ENCODE measurements at regions not wholly inside any gene's neighbourhood (a gene's known extent, or its start where the extent isn't known, plus 50 kb on each side); places are given as distances from the start of the nearest gene placed in this dataset.

GRCh38 chr2:196452758-196453157 lies 186.8 kb upstream of the CCDC150 start:
- DNase-seq (ENCODE audit: low read depth), result no peak
- H3K4me3 ChIP-seq (ENCODE audit: low read depth, low read length), result no peak overlapping the region

GRCh38 chr2:196453613-196454047 lies 185.9 kb upstream of the CCDC150 start:
- peak; percentile 16 for DNase-seq (ENCODE audit: low read depth)
- H3K4me3 ChIP-seq (ENCODE audit: low read depth, low read length), result no peak overlapping the region

- no peak overlapping the region for H3K4me3 ChIP-seq (ENCODE audit: low read depth, low read length)
- no peak for DNase-seq (ENCODE audit: low read depth)
Measured at GRCh38 chr2:196454492-196454891, 185.0 kb upstream of the CCDC150 start.

GRCh38 chr2:196459539-196459938 lies 180.0 kb upstream of the CCDC150 start:
- DNase-seq (ENCODE audit: low read depth), result no peak
- H3K4me3 ChIP-seq (ENCODE audit: low read depth, low read length), result no peak overlapping the region

- no peak for DNase-seq (ENCODE audit: low read depth)
- H3K4me3 ChIP-seq (ENCODE audit: low read depth, low read length), result no peak overlapping the region
Measured at GRCh38 chr2:196463706-196464105, 175.8 kb upstream of the CCDC150 start.

- no peak for DNase-seq (ENCODE audit: low read depth)
- no peak overlapping the region for H3K4me3 ChIP-seq (ENCODE audit: low read depth, low read length)
Measured at GRCh38 chr2:196464311-196464710, 175.2 kb upstream of the CCDC150 start.

- no peak overlapping the region for H3K4me3 ChIP-seq (ENCODE audit: low read depth, low read length)
- DNase-seq (ENCODE audit: low read depth), result no peak
Measured at GRCh38 chr2:196466581-196466980, 172.9 kb upstream of the CCDC150 start.

GRCh38 chr2:196468394-196468793 lies 171.1 kb upstream of the CCDC150 start:
- no peak overlapping the region for H3K4me3 ChIP-seq (ENCODE audit: low read depth, low read length)
- DNase-seq (ENCODE audit: low read depth), result no peak

- no peak overlapping the region for H3K4me3 ChIP-seq (ENCODE audit: low read depth, low read length)
- DNase-seq (ENCODE audit: low read depth), result no peak
Measured at GRCh38 chr2:196473617-196474016, 165.9 kb upstream of the CCDC150 start.

- no peak overlapping the region for H3K4me3 ChIP-seq (ENCODE audit: low read depth, low read length)
- no peak for DNase-seq (ENCODE audit: low read depth)
Measured at GRCh38 chr2:196475611-196476010, 163.9 kb upstream of the CCDC150 start.

GRCh38 chr2:196478588-196478987 lies 160.9 kb upstream of the CCDC150 start:
- DNase-seq (ENCODE audit: low read depth), result no peak

GRCh38 chr2:196479350-196479749 lies 160.2 kb upstream of the CCDC150 start:
- H3K4me3 ChIP-seq (ENCODE audit: low read depth, low read length), result no peak overlapping the region
- peak; percentile 83 for DNase-seq (ENCODE audit: low read depth)

More at GRCh38 chr2:196478588-196478987, 160.9 kb upstream of the CCDC150 start:
- no peak overlapping the region for H3K4me3 ChIP-seq (ENCODE audit: low read depth, low read length)

- peak; percentile 18 for DNase-seq (ENCODE audit: low read depth)
- H3K4me3 ChIP-seq (ENCODE audit: low read depth, low read length), result no peak overlapping the region
Measured at GRCh38 chr2:196480653-196481323, 158.7 kb upstream of the CCDC150 start.

GRCh38 chr2:196481324-196481697 lies 158.2 kb upstream of the CCDC150 start:
- DNase-seq (ENCODE audit: low read depth), result peak; percentile 95

GRCh38 chr2:196482119-196483065 lies 157.1 kb upstream of the CCDC150 start:
- no peak overlapping the region for H3K4me3 ChIP-seq (ENCODE audit: low read depth, low read length)
- peak; percentile 70 for DNase-seq (ENCODE audit: low read depth)

More at GRCh38 chr2:196481324-196481697, 158.2 kb upstream of the CCDC150 start:
- no peak overlapping the region for H3K4me3 ChIP-seq (ENCODE audit: low read depth, low read length)

GRCh38 chr2:196486146-196486545 lies 153.4 kb upstream of the CCDC150 start:
- DNase-seq (ENCODE audit: low read depth), result peak; percentile 85
- no peak overlapping the region for H3K4me3 ChIP-seq (ENCODE audit: low read depth, low read length)

GRCh38 chr2:196487417-196487816 lies 152.1 kb upstream of the CCDC150 start:
- peak; percentile 56 for DNase-seq (ENCODE audit: low read depth)
- no peak overlapping the region for H3K4me3 ChIP-seq (ENCODE audit: low read depth, low read length)

GRCh38 chr2:196489371-196489770 lies 150.1 kb upstream of the CCDC150 start:
- no peak for DNase-seq (ENCODE audit: low read depth)
- no peak overlapping the region for H3K4me3 ChIP-seq (ENCODE audit: low read depth, low read length)

- DNase-seq (ENCODE audit: low read depth), result no peak
- no peak overlapping the region for H3K4me3 ChIP-seq (ENCODE audit: low read depth, low read length)
Measured at GRCh38 chr2:196492946-196493345, 146.6 kb upstream of the CCDC150 start.

GRCh38 chr2:196498962-196499361 lies 140.6 kb upstream of the CCDC150 start:
- DNase-seq (ENCODE audit: low read depth), result no peak
- H3K4me3 ChIP-seq (ENCODE audit: low read depth, low read length), result no peak overlapping the region
